ELR (cell line): ENCODE measurements at regions not wholly inside any gene's neighbourhood (a gene's known extent, or its start where the extent isn't known, plus 50 kb on each side); places are given as distances from the start of the nearest gene placed in this dataset.

Experiments
- DNase-seq: peaks from one replicate; pipeline ENCODE4 v3.0.0-alpha.2; 2015; ENCODE audit warnings: low read depth

DNA sequence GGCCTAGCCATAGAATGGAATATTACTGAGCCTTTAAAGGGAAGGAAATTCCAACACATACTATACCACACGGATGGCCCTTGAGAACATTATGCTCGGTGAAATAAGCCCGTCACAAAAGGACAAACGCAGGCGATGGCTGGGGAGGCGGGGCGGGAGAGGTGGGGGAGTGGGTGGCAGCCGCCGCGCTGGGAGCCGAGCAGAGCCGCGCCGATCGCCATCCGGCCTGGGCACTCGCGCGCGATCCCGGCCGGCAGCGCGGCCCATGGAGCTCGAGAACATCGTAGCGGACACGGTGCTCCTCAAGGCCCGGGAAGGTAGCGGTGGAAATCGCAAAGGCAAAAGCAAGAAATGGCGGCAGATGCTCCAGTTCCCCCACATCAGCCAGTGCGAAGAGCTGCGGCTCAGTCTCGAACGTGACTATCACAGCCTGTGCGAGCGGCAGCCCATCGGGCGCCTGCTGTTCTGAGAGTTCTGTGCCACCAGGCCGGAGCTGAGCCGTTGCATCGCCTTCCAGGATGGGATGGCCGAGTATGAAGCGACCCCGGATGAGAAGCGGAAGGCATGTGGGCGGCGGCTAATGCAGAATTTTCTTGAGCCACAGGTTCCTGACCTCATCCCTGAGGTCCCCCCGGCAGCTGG lies 140.1 kb downstream of the ZDHHC20 start:
- no peak for DNase-seq

DNA sequence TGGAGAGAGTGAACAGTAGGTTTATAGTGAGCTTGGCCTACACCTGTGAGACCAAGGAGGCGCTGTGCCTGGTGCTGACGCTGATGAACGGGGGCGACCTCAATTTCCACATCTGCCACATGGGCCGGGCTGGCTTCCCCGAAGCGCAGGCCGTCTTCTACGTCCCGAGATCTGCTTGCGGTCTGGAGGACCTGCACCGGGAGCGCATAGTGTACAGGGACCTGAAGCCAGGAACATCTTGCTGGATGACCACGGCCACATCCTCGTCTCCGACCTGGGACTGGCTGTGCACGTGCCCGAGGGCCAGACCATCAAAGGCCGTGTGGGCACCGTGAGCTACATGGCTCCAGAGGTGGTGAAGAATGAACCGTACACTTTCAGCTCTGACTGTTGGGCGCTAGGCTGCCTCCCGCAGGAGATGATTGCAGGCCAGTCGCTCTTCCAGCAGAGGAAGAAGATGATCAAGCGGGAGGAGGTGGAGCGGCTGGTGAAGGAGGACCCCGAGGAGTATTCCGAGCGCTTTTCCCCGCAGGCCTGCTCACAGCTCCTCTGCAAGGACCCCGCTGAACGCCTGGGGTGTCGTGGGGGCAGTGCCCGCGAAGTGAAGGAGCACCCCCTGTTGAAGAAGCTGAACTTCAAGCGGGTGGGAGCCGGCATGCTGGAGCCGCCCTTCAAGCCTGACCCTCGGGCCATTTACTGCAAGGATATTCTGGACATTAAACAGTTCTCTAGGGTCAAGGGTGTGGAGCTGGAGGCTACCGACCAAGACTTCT lies 139.0 kb downstream of the ZDHHC20 start:
- no peak for DNase-seq

DNA sequence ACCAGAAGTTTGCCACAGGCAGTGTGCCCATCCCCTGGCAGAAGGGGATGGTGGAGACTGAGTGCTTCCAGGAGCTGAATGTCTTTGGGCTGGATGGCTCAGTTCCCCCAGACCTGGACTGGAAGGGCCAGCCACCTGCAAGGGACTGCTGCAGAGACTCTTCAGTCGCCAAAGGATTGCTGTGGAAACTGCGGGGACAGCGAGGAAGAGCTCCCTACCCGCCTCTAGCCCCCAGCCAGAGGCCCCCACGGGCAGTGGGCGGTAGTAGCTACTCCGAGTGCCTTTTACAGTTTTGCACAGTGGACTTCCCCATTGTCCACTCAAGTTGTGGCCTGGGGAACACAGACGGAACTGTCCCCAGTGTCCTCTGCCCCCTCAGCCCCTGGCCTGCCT lies 138.5 kb downstream of the ZDHHC20 start:
- no peak for DNase-seq

DNA sequence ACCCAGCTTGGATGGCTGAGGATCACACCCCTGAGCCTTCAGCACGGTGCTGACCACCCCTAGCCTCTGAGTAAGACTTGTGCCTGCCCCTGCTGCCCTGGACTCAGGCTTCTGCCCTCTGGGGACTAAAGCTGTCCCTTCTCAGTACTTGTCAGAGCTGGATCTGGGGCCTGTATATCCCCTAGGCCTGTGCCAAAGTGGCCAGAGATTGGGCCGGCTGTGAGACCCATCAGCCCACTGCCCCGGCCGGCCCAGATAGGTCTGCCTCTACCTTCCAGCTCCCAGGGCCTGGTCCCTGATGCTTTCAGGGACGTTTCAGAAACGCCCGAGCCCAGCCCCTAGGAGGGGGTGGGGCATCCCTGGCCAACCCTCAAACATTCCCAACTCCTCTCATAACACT lies 137.8 kb downstream of the ZDHHC20 start:
- no peak for DNase-seq

DNA sequence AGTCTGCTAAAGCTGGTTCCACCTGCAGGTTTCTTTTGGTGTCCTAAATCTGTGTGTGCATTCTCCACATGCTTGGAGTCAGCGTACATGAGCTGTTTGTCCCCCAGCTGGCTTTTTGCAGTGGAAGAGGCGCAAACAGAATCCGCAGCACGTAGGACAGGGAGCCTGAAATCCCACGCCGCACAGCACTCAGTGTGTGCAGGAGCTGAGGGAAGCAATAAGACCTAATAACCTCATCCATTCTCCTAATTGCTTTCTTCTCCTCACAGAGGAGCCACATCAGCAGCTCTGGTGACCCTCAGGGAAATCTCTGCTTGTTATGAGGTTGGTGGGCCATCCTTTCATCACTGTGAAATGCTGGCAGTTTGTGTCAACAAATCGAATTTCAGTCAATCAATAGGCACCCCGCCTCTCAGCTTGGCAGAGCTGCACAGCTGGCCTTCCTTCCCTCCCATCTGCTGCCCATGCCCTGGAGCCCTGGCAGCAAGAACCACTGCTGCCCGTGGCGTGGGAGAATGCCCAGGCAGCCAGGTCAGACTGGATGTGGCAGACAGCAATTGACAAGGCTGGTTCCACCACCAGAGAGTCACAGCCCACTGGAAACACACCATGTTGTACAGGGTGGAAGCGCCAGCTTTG lies 136.7 kb downstream of the ZDHHC20 start:
- no peak for DNase-seq
